ENCODE measurements at regions not wholly inside any gene's neighbourhood (a gene's known extent, or its start where the extent isn't known, plus 50 kb on each side); places are given as distances from the start of the nearest gene placed in this dataset.

- TF ChIP-seq YY1 (IDR thresholded peaks at IDR 0.05; ENCODE audit: insufficient read depth, insufficient read length) (no peak), SUZ12 (IDR thresholded peaks at IDR 0.05; ENCODE audit: extremely low read depth, insufficient read depth, insufficient read length) (no peak)
Observed at GRCh38 chr3:103829723-103830326, 1395.0 kb downstream of the ZPLD1 start.
